Osteoblast (primary cell): ENCODE measurements at regions not wholly inside any gene's neighbourhood (a gene's known extent, or its start where the extent isn't known, plus 50 kb on each side); places are given as distances from the start of the nearest gene placed in this dataset.

Source experiments
- DNase-seq: peaks from one replicate; pipeline ENCODE4 v3.0.0; 2011; ENCODE audit warnings: low spot score, mixed read lengths; ENCODE audit not compliant: insufficient read length; ENCODE audit errors: missing footprints
- H2AFZ ChIP-seq: 2 replicates; pipeline ENCODE4 v1.6.0; 2011; ENCODE audit warnings: mild to moderate bottlenecking, low read length
- H3K27ac ChIP-seq: 2 replicates; pipeline ENCODE4 v1.5.1; 2011; ENCODE audit warnings: mild to moderate bottlenecking, low read depth, low read length, moderate library complexity
- H3K27me3 ChIP-seq: 2 replicates; pipeline ENCODE4 v1.6.0; 2012; ENCODE audit warnings: mild to moderate bottlenecking, control low read depth, inconsistent platforms, low read length, moderate library complexity; ENCODE audit not compliant: insufficient read depth
- H3K36me3 ChIP-seq: 2 replicates; pipeline ENCODE4 v1.5.1; 2011; ENCODE audit warnings: mild to moderate bottlenecking, low read length, control low read depth, moderate library complexity; ENCODE audit not compliant: insufficient read depth
- H3K4me1 ChIP-seq: 2 replicates; pipeline ENCODE4 v1.5.1; 2011; ENCODE audit warnings: mild to moderate bottlenecking, low read length, control low read depth, moderate library complexity; ENCODE audit not compliant: insufficient read depth
- H3K4me2 ChIP-seq: 2 replicates; pipeline ENCODE4 v1.6.0; 2011; ENCODE audit warnings: mild to moderate bottlenecking, low read length; ENCODE audit not compliant: insufficient read depth
- H3K4me3 ChIP-seq: fragments of 200-600 bp; sonication (generic); 3 replicates; pipeline ENCODE4 v1.5.1; 2012; ENCODE audit warnings: mild to moderate bottlenecking, low read length, inconsistent platforms; ENCODE audit not compliant: insufficient read depth
- H3K79me2 ChIP-seq: 2 replicates; pipeline ENCODE4 v1.6.0; 2012; ENCODE audit warnings: mild to moderate bottlenecking, low read length, control low read depth, inconsistent platforms; ENCODE audit not compliant: insufficient read depth
- H3K9me3 ChIP-seq: 2 replicates; pipeline ENCODE4 v1.5.1; 2011; ENCODE audit warnings: low read depth, low read length, control low read depth
- H4K20me1 ChIP-seq: 2 replicates; pipeline ENCODE4 v1.6.0; 2012; ENCODE audit warnings: mild to moderate bottlenecking, low read length, control low read depth; ENCODE audit not compliant: insufficient read depth
- CTCF ChIP-seq: IDR thresholded peaks from 2 replicates; pipeline ENCODE4 v1.5.1; 2011; ENCODE audit warnings: mild to moderate bottlenecking, low read depth, low read length, moderate library complexity; ENCODE audit errors: extremely low read depth

- no peaks in the 10 kb centered on the region for H4K20me1 ChIP-seq
- H3K27me3 ChIP-seq = no peaks in the 10 kb centered on the region
- no peaks in the 10 kb centered on the region for H3K9me3 ChIP-seq
- no peak for TF ChIP-seq CTCF
- no peak overlapping the region for H2AFZ ChIP-seq
- H3K4me3 ChIP-seq = no peak overlapping the region
- no peak overlapping the region for H3K4me2 ChIP-seq
- H3K27ac ChIP-seq = no peak overlapping the region
- no peak for DNase-seq
- H3K4me1 ChIP-seq = no peaks in the 10 kb centered on the region
- H3K36me3 ChIP-seq = no peaks in the 10 kb centered on the region
- H3K79me2 ChIP-seq = no peaks in the 10 kb centered on the region
Observed at GRCh38 chr13:72341904-72342303, 385.5 kb downstream of the MZT1 start.

GRCh38 chr13:72317346-72318109 is 409.9 kb downstream of the MZT1 start:
- no peak overlapping the region for H3K4me2 ChIP-seq
- no peak for DNase-seq
- H3K27me3 ChIP-seq = no peaks in the 10 kb centered on the region
- H3K36me3 ChIP-seq = no peaks in the 10 kb centered on the region
- H2AFZ ChIP-seq = no peak overlapping the region
- H3K79me2 ChIP-seq = no peaks in the 10 kb centered on the region
- no peak for TF ChIP-seq CTCF
- no peaks in the 10 kb centered on the region for H3K4me1 ChIP-seq
- no peaks in the 10 kb centered on the region for H4K20me1 ChIP-seq
- no peak overlapping the region for H3K4me3 ChIP-seq
- H3K27ac ChIP-seq = no peak overlapping the region
- H3K9me3 ChIP-seq = no peaks in the 10 kb centered on the region

- no peaks in the 10 kb centered on the region for H3K9me3 ChIP-seq
- no peak overlapping the region for H3K4me2 ChIP-seq
- no peaks in the 10 kb centered on the region for H3K4me1 ChIP-seq
- no peak for DNase-seq
- TF ChIP-seq CTCF = no peak
- no peaks in the 10 kb centered on the region for H3K36me3 ChIP-seq
- H3K27me3 ChIP-seq = no peaks in the 10 kb centered on the region
- no peaks in the 10 kb centered on the region for H4K20me1 ChIP-seq
- H2AFZ ChIP-seq = no peak overlapping the region
- H3K27ac ChIP-seq = no peak overlapping the region
- no peaks in the 10 kb centered on the region for H3K79me2 ChIP-seq
- no peak overlapping the region for H3K4me3 ChIP-seq
Observed at GRCh38 chr13:72316716-72317115, 410.7 kb downstream of the MZT1 start.

- no peaks in the 10 kb centered on the region for H3K36me3 ChIP-seq
- TF ChIP-seq CTCF = no peak
Observed at GRCh38 chr13:72315312-72315711, 412.1 kb downstream of the MZT1 start.

More at GRCh38 chr13:72315312-72315711, 412.1 kb downstream of the MZT1 start:
- H4K20me1 ChIP-seq = no peaks in the 10 kb centered on the region
- H3K4me3 ChIP-seq = no peak overlapping the region
- H3K9me3 ChIP-seq = no peaks in the 10 kb centered on the region
- H3K27ac ChIP-seq = no peak overlapping the region
- H3K79me2 ChIP-seq = no peaks in the 10 kb centered on the region
- H2AFZ ChIP-seq = no peak overlapping the region
- no peaks in the 10 kb centered on the region for H3K4me1 ChIP-seq
- no peak for DNase-seq
- no peak overlapping the region for H3K4me2 ChIP-seq
- H3K27me3 ChIP-seq = no peaks in the 10 kb centered on the region
